Hepatocyte (in vitro differentiated cells): ENCODE measurements at regions not wholly inside any gene's neighbourhood (a gene's known extent, or its start where the extent isn't known, plus 50 kb on each side); places are given as distances from the start of the nearest gene placed in this dataset.

ENCODE experiments used
- DNase-seq: peaks from one replicate; pipeline ENCODE4 v3.0.0-alpha.2; 2016; ENCODE audit warnings: low spot score
- H2AFZ ChIP-seq: fragments of 200-600 bp; sonication (generic); 2 replicates; pipeline ENCODE4 v1.6.0; 2016; ENCODE audit warnings: antibody characterized with exemption, mild to moderate bottlenecking
- H3K27ac ChIP-seq: fragments of 200-600 bp; sonication (generic); 2 replicates; pipeline ENCODE4 v1.5.1; 2016; ENCODE audit warnings: mild to moderate bottlenecking
- H3K27me3 ChIP-seq: fragments of 200-600 bp; sonication (generic); 2 replicates; pipeline ENCODE4 v1.6.1; 2016
- H3K36me3 ChIP-seq: fragments of 200-600 bp; sonication (generic); replicated peaks from 2 replicates; pipeline ENCODE4 v1.5.1; 2016; ENCODE audit warnings: low read depth; ENCODE audit not compliant: insufficient read depth
- H3K4me1 ChIP-seq: fragments of 200-600 bp; sonication (generic); 2 replicates; pipeline ENCODE4 v1.5.1; 2016; ENCODE audit warnings: mild to moderate bottlenecking, moderate library complexity; ENCODE audit not compliant: insufficient read depth
- H3K4me2 ChIP-seq: fragments of 200-600 bp; sonication (generic); 2 replicates; pipeline ENCODE4 v1.6.0; 2016
- H3K4me3 ChIP-seq: fragments of 200-600 bp; sonication (generic); 2 replicates; pipeline ENCODE4 v1.5.1; 2016; ENCODE audit warnings: mild to moderate bottlenecking
- H3K79me2 ChIP-seq: fragments of 200-600 bp; sonication (generic); 2 replicates; pipeline ENCODE4 v1.6.0; 2017; ENCODE audit warnings: mild to moderate bottlenecking
- H3K9me2 ChIP-seq: fragments of 200-600 bp; sonication (generic); replicated peaks from 2 replicates; pipeline ENCODE4 v1.6.0; 2017; ENCODE audit warnings: mild to moderate bottlenecking; ENCODE audit not compliant: insufficient read depth
- H3K9me3 ChIP-seq: fragments of 200-600 bp; sonication (generic); 2 replicates; pipeline ENCODE4 v1.5.1; 2016; ENCODE audit warnings: low read depth, mild to moderate bottlenecking
- H4K20me1 ChIP-seq: fragments of 200-600 bp; sonication (generic); 2 replicates; pipeline ENCODE4 v1.6.0; 2016; ENCODE audit warnings: mild to moderate bottlenecking; ENCODE audit not compliant: insufficient read depth, poor library complexity, severe bottlenecking
- EZH2 ChIP-seq: fragments of 200-600 bp; sonication (generic); IDR thresholded peaks from 2 replicates; pipeline ENCODE4 v1.6.1; 2016; ENCODE audit warnings: antibody characterized with exemption, mild to moderate bottlenecking, borderline replicate concordance
- EZH2phosphoT487 ChIP-seq: fragments of 200-600 bp; sonication (generic); IDR thresholded peaks from one replicate; pipeline ENCODE4 v1.6.1; 2018; ENCODE audit warnings: antibody characterized with exemption, mild to moderate bottlenecking, low read depth, moderate library complexity; ENCODE audit not compliant: unreplicated experiment, severe bottlenecking
- WGBS: methylation state at CpG from one replicate; pipeline ENCODE4 v1.1.6; 2016; ENCODE audit warnings: low lambda C conversion rate; ENCODE audit errors: missing lambda C conversion rate; 5-methylcytosine and 5-hydroxymethylcytosine counted together
- TF ChIP-seq, protein P1 (sequence below): fragments of 200-600 bp; sonication (generic); IDR thresholded peaks from 2 replicates; pipeline ENCODE4 v1.5.1; 2016; ENCODE audit warnings: antibody characterized with exemption, mild to moderate bottlenecking; ENCODE audit not compliant: poor library complexity

DNA sequence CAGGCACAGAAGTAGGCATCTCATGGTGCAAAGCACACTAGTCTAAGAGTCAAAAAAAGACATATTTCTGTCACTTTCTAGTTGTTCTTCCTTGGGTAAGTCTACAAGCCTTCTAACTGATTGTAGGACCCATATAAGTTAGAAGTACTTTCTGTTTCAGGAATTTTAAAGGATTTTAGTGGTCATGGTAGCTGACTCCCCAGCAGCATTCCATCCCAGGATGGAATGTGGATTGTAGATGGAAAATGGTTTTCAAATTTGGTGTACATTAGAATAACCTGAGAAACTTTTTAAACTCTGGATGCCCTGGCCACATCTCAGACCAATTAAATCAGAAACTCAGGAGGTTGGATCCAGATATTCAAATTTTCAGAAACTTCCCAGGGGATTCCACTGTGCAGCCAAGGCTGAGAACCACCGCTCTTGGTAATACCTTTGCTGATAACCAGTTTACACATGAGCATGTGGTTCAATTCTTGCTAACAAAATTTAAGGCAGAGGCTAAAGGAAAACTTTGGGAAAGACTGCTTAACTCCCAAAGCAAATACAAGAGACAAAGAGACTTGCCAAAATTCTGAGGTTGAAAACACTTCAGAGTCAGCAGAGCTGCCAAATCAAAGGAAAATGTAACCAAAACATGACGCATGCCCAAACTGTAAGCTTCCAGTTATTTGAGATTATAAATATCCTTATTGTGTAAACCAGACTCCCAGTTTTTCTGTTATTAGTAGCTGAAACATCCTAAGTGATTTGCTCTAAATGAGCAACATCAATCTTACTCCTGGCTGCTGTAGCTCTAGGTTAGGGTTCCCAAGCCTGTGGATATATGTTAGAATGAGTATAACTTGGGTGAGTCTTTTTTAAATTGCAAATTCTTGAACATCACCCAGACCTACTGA is 145.4 kb upstream of the MTAP start:
- DNase-seq, result no peak
- TF ChIP-seq EZH2phosphoT487, result no peak
- no peak for TF ChIP-seq EZH2
- TF ChIP-seq, protein P1, sequence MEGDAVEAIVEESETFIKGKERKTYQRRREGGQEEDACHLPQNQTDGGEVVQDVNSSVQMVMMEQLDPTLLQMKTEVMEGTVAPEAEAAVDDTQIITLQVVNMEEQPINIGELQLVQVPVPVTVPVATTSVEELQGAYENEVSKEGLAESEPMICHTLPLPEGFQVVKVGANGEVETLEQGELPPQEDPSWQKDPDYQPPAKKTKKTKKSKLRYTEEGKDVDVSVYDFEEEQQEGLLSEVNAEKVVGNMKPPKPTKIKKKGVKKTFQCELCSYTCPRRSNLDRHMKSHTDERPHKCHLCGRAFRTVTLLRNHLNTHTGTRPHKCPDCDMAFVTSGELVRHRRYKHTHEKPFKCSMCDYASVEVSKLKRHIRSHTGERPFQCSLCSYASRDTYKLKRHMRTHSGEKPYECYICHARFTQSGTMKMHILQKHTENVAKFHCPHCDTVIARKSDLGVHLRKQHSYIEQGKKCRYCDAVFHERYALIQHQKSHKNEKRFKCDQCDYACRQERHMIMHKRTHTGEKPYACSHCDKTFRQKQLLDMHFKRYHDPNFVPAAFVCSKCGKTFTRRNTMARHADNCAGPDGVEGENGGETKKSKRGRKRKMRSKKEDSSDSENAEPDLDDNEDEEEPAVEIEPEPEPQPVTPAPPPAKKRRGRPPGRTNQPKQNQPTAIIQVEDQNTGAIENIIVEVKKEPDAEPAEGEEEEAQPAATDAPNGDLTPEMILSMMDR, result no peak
- Histone ChIP-seq H3K27ac (no peak overlapping the region), H3K4me3 (no peak overlapping the region), H4K20me1 (no peaks in the 10 kb centered on the region), H3K36me3 (no peaks in the 10 kb centered on the region), H3K9me2 (no peaks in the 10 kb centered on the region), H3K4me1 (no peaks in the 10 kb centered on the region), H3K9me3 (no peaks in the 10 kb centered on the region), H3K4me2 (no peak overlapping the region), H2AFZ (no peak overlapping the region), H3K27me3 (no peaks in the 10 kb centered on the region), H3K79me2 (no peaks in the 10 kb centered on the region)
- WGBS, result 81% methylated on average over 2 of the region's 2 CpGs

DNA sequence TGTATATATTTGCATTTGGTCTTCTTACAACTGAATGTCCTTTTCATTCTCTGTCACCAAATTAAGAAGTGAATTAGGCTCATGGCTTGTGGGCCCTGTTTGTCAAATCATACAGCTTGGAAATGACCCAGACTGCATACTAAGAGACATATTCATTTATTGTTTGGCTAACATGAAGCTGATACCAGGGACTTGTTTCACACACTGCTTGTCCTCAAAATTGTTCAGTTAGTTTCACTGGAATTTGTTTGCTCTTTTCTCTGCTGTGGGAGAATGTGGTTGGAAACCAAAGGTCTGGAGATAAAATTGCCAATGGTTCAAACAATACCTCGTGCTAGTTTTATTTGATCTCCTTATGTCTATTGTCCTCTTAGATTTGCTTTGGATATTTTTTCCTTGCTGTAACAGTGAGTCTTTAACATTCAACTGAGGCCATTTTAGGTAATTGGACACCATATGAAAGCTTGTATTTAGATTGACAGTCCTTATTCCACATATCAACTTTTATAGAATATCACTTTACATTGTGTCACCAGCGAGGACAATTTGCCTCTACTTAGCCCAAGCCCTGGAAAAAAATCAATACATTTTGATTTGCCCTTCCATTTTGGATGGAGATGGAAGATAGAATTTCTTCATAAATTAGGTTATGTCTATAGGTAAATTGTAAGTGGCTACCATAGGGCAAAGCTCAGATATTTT is 144.3 kb upstream of the MTAP start:
- Histone ChIP-seq H3K4me2 (no peak overlapping the region), H3K27me3 (no peaks in the 10 kb centered on the region), H3K36me3 (no peaks in the 10 kb centered on the region), H3K4me3 (no peak overlapping the region), H3K27ac (no peak overlapping the region), H3K4me1 (no peaks in the 10 kb centered on the region), H4K20me1 (no peaks in the 10 kb centered on the region), H3K9me2 (no peaks in the 10 kb centered on the region), H2AFZ (no peak overlapping the region), H3K79me2 (no peaks in the 10 kb centered on the region), H3K9me3 (no peaks in the 10 kb centered on the region)
- 49% methylated on average over 2 of the region's 2 CpGs for WGBS
- TF ChIP-seq EZH2phosphoT487, result no peak
- TF ChIP-seq, protein P1, result no peak
- no peak for TF ChIP-seq EZH2
- DNase-seq, result no peak

DNA sequence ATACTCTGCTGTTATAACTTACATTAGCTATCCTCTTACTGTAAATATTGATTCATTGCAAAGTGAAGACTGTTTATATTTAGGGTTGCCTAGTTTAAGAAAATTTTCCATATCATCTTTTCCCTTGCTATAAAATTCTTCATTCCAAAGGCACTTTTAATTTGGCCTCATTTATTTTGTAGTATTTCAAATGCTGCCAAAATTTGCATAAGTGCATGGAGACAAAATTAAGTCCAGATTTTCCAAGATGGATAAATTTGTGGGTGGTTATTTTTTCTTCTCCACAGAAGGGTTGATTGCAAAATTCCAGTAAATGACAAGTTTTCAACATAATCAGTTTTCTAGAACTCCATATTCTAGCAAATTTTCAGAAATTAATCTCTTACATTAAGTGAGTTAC is 141.5 kb upstream of the MTAP start:
- Histone ChIP-seq H3K4me1 (no peaks in the 10 kb centered on the region), H3K36me3 (no peaks in the 10 kb centered on the region), H3K27ac (no peak overlapping the region), H3K4me3 (no peak overlapping the region), H3K9me3 (no peaks in the 10 kb centered on the region), H3K9me2 (no peaks in the 10 kb centered on the region), H3K79me2 (no peaks in the 10 kb centered on the region), H2AFZ (no peak overlapping the region), H3K27me3 (no peaks in the 10 kb centered on the region), H4K20me1 (no peaks in the 10 kb centered on the region), H3K4me2 (no peak overlapping the region)
- no peak for DNase-seq
- no peak for TF ChIP-seq EZH2
- TF ChIP-seq, protein P1, result no peak
- TF ChIP-seq EZH2phosphoT487, result no peak
